Transverse colon (tissue), 4 donors: ENCODE measurements at regions not wholly inside any gene's neighbourhood (a gene's known extent, or its start where the extent isn't known, plus 50 kb on each side); places are given as distances from the start of the nearest gene placed in this dataset.

ENCODE experiments used
- DNase-seq: peaks from one replicate; pipeline ENCODE4 v3.0.0-alpha.2; 2019
- H3K27ac ChIP-seq, 4 donors: fragments of 200-600 bp; sonication (generic); 2 replicates each; pipeline ENCODE4 v1.5.1; 2016 to 2018; ENCODE audit warnings: inconsistent platforms in 4 of 4
- H3K27me3 ChIP-seq: fragments of 200-600 bp; sonication (generic); 2 replicates; pipeline ENCODE4 v1.5.1; 2017; ENCODE audit warnings: inconsistent platforms
- H3K36me3 ChIP-seq, 4 donors: fragments of 200-600 bp; sonication (generic); 2 replicates each; pipeline ENCODE4 v1.5.1; 2017 to 2019; ENCODE audit warnings: inconsistent platforms in 4 of 4
- H3K4me1 ChIP-seq, 4 donors: fragments of 200-600 bp; sonication (generic); 2 replicates each; pipeline ENCODE4 v1.5.1; 2017 to 2020; ENCODE audit warnings: inconsistent platforms in 4 of 4
- H3K4me3 ChIP-seq, 4 donors: fragments of 200-600 bp; sonication (generic); 1 replicate in 1 of 4; 2 replicates in 3 of 4; pipeline versions ENCODE4 v1.5.1 to v1.6.1; 2017 to 2019; ENCODE audit warnings: inconsistent platforms in 4 of 4
- H3K9me3 ChIP-seq, 2 donors: fragments of 200-600 bp; sonication (generic); 2 replicates each; pipeline ENCODE4 v1.5.1; 2017 to 2019; ENCODE audit warnings: inconsistent platforms in 2 of 2
- EP300 ChIP-seq: sonication (generic); formaldehyde crosslinking; IDR thresholded peaks from one replicate; pipeline ENCODE4 v1.6.1; 2017; ENCODE audit warnings: antibody characterized with exemption, low read depth
- POLR2A ChIP-seq: fragments of 450-650 bp; IDR thresholded peaks from one replicate; pipeline ENCODE4 v1.6.1; 2016; ENCODE audit warnings: antibody characterized with exemption, mild to moderate bottlenecking, moderate library complexity
- POLR2AphosphoS5 ChIP-seq, 3 donors: sonication (generic); formaldehyde crosslinking; IDR thresholded peaks; one replicate each; pipeline ENCODE4 v1.6.1; 2016; ENCODE audit warnings: antibody characterized with exemption in 3 of 3
- WGBS, 2 donors: methylation state at CpG; one replicate each; pipeline ENCODE4 v1.1.5; 2018; ENCODE audit warnings: low coverage in 1 of 2; 5-methylcytosine and 5-hydroxymethylcytosine counted together
- in situ Hi-C, 4 donors: fragments of 200-750 bp; cut with MboI; loops; one replicate each; pipeline versions ENCODE4 v1.15.0 to v1.15.1; 2017; ENCODE audit warnings: low sequenced_read_pairs in 3 of 4, low pct_ligation_motif_present in 1 of 4, low pct_unique_long_range_greater_than_20kb in 1 of 4
- intact Hi-C: fragments of 100-400 bp; cut with DNase I; formaldehyde crosslinking; loops from one replicate; pipeline ENCODE4 v1.15.1; 2023; ENCODE audit warnings: low total_unique reads
- TF ChIP-seq, protein P1 (sequence below), 5 experiments: fragments of 200-600 bp in 3 of 5; fragments of 450-650 bp in 2 of 5; sonication (generic) in 3 of 5; IDR thresholded peaks; 1 replicate in 2 of 5; 2 replicates in 3 of 5; pipeline ENCODE4 v1.5.1; 2016 to 2017; ENCODE audit warnings: antibody characterized with exemption in 5 of 5, inconsistent platforms in 3 of 5, mild to moderate bottlenecking in 2 of 5, moderate library complexity in 1 of 5

DNA sequence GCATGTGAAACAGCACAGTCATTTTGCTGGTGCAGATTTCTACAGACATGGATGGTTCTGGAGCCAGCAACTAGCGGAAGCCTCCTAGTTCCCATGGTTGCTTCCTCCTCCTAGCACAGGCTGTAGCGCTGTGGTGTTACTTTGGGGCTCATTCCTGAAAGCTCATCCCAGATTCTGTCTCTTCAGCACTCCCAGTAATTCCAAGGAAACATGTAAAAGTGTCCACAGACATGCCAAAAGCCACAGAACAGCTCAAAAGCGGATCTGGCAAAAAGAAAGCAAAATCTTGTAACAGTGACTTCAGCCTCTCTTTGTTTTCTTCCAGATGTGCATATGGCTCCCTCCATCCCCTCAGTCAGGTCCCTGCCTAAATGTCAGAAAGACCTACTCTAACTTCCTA lies 144.1 kb downstream of the CEP120 start:
- Histone ChIP-seq H3K9me3 (no peaks in the 10 kb centered on the region), H3K27me3 (peaks cover 13% of the 10 kb centered on the region), H3K4me3 (no peak overlapping the region), H3K4me1 (peaks cover 0 to 7% (median 0%) of the 10 kb centered on the region in 4 donors), H3K36me3 (no peaks in the 10 kb centered on the region), H3K27ac (no peak overlapping the region)
- intact Hi-C loops: no loop called here
- TF ChIP-seq POLR2AphosphoS5 (IDR thresholded peaks at IDR 0.05) (no peak), POLR2A (no peak), EP300 (no peak)
- TF ChIP-seq, protein P1, sequence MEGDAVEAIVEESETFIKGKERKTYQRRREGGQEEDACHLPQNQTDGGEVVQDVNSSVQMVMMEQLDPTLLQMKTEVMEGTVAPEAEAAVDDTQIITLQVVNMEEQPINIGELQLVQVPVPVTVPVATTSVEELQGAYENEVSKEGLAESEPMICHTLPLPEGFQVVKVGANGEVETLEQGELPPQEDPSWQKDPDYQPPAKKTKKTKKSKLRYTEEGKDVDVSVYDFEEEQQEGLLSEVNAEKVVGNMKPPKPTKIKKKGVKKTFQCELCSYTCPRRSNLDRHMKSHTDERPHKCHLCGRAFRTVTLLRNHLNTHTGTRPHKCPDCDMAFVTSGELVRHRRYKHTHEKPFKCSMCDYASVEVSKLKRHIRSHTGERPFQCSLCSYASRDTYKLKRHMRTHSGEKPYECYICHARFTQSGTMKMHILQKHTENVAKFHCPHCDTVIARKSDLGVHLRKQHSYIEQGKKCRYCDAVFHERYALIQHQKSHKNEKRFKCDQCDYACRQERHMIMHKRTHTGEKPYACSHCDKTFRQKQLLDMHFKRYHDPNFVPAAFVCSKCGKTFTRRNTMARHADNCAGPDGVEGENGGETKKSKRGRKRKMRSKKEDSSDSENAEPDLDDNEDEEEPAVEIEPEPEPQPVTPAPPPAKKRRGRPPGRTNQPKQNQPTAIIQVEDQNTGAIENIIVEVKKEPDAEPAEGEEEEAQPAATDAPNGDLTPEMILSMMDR (IDR thresholded peaks at IDR 0.05): no peak
- 78 to 79% methylated on average over 2 to 3 of the region's 3 CpGs for WGBS, 2 donors
- in situ Hi-C loops: no loop called here
- no peak for DNase-seq

DNA sequence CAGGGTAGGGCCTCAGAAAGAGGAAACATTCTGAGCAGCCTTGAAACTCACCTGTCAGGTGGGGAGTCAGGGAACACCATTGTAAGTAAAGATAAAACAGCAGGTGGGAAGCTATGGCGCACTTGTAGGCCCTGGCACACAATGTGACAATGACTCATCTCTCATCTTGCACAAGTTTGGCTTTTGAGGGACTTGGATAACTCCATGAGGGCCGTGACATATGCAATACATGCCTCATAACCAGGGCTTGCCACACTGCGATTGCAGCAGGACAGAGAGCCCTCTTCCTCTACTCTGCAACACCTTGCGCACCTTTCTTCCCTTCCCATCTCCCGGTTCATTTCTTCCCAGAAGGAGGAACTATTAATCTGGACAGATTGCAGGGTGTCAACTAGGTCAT lies 144.9 kb downstream of the CEP120 start:
- Histone ChIP-seq H3K27me3 (peaks cover 5% of the 10 kb centered on the region), H3K4me3 (no peak overlapping the region), H3K4me1 (no peaks in the 10 kb centered on the region), H3K27ac (no peak overlapping the region), H3K36me3 (no peaks in the 10 kb centered on the region), H3K9me3 (no peaks in the 10 kb centered on the region)
- intact Hi-C loops (no loop called here), in situ Hi-C loops (no loop called here)
- 87 to 92% methylated on average over 4 to 5 of the region's 5 CpGs for WGBS, 2 donors
- TF ChIP-seq, protein P1 (IDR thresholded peaks at IDR 0.05): no peak
- no peak for TF ChIP-seq EP300
- TF ChIP-seq POLR2A: no peak
- TF ChIP-seq POLR2AphosphoS5 (IDR thresholded peaks at IDR 0.05): no peak
- DNase-seq: no peak

DNA sequence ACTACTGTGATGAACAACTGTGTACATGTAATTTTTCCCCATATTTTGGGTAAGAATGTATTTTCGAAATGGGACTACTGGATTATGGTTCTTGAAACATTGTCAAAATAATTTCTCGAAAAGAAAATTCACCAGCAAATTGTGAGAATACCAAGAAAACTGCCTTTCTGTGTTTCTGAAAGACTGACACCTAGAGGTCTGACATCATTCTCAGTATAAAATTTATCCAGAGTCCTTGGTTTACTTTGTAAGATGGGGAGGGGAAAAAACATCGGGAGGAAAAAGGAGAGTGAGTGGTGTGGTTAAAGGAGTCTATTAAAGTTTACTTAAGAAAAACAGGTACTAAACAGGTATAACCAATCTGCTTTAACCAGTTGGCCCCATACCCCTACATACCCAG lies 149.2 kb downstream of the CEP120 start:
- H3K27ac ChIP-seq: no peak overlapping the region
- in situ Hi-C loops: no loop called here
- H3K9me3 ChIP-seq: no peaks in the 10 kb centered on the region
- no peaks in the 10 kb centered on the region for H3K27me3 ChIP-seq
- H3K36me3 ChIP-seq: no peaks in the 10 kb centered on the region
- intact Hi-C loops: no loop called here
- H3K4me3 ChIP-seq: no peak overlapping the region
- no peak for DNase-seq
- 50 to 65% methylated on average over 2 to 3 of the region's 3 CpGs for WGBS, 2 donors
- TF ChIP-seq POLR2A: no peak
- TF ChIP-seq EP300: no peak
- TF ChIP-seq, protein P1 (IDR thresholded peaks at IDR 0.05): no peak
- no peak for TF ChIP-seq POLR2AphosphoS5 (IDR thresholded peaks at IDR 0.05)
- no peaks in the 10 kb centered on the region for H3K4me1 ChIP-seq

DNA sequence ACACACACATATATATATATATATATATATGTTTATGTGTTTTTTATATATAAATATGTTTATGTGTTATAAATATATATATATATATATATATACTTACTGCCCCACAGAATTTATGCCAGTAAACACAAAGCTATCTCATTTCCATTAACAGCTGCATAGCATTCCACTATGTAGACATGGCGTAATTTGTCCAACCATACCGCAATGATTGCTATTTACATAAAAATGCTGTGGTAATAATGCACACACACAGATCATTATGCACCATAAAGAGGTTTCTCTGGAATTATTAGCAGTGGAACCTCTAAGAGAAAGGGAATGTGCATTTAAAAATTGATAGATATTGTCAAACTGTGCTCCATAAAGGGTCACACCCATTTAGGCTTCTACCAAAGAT lies 150.1 kb downstream of the CEP120 start:
- TF ChIP-seq POLR2AphosphoS5 (IDR thresholded peaks at IDR 0.05): no peak
- no peak for TF ChIP-seq POLR2A
- TF ChIP-seq, protein P1 (IDR thresholded peaks at IDR 0.05): no peak
- TF ChIP-seq EP300: no peak
- in situ Hi-C loops: no loop called here
- WGBS, 2 donors: 90 to 100% methylated on average over 1 to 2 of the region's 2 CpGs

More for the DNA sequence above, 150.1 kb downstream of the CEP120 start:
- H3K9me3 ChIP-seq: no peaks in the 10 kb centered on the region
- intact Hi-C loops: no loop called here
- no peak for DNase-seq
- no peak overlapping the region for H3K27ac ChIP-seq
- no peaks in the 10 kb centered on the region for H3K4me1 ChIP-seq
- no peaks in the 10 kb centered on the region for H3K27me3 ChIP-seq
- no peaks in the 10 kb centered on the region for H3K36me3 ChIP-seq
- no peak overlapping the region for H3K4me3 ChIP-seq
